ENCODE measurements at regions not wholly inside any gene's neighbourhood (a gene's known extent, or its start where the extent isn't known, plus 50 kb on each side); places are given as distances from the start of the nearest gene placed in this dataset.

DNA sequence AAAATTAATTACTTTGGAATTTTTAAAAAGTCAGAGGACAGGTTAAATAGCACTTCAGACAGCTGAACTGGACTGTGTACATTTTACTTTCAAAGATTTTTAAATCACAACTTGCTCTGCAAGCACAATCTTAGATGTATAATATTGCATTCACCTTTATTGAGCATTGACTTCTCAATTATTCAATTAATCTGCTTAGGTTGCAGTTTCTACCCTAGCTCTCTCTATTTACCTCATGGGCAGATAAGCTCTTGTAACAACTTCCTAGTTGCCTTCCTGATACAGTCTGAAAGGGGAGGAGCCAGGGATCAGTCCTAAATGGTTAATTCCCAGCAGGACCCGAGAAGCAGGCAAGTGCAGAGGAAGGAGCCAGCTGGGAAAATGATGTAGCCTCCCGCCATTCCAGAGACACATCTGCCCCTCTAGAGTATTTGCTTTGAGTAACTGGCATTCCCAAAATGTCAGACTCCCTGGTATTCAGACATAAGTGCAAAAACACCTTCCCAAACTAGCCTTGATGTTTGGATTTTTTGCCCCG, 302.8 kb downstream of the GALC start:
- no TSS peak for BruUV-seq (replicated peaks)
- no peak overlapping the region for H3K4me3 ChIP-seq (replicated peaks in 1 of 3; ENCODE audit: insufficient read depth in 1 of 3, low read depth in 2 of 3, low read length in 3 of 3)
- H3K27me3 ChIP-seq (ENCODE audit: control insufficient read depth in 1 of 2, insufficient read depth in 2 of 2, low read length in 2 of 2): no peaks in the 10 kb centered on the region
- no peaks in the 10 kb centered on the region for H4K20me1 ChIP-seq (ENCODE audit: insufficient read depth, low read length)
- TF ChIP-seq, protein P1, sequence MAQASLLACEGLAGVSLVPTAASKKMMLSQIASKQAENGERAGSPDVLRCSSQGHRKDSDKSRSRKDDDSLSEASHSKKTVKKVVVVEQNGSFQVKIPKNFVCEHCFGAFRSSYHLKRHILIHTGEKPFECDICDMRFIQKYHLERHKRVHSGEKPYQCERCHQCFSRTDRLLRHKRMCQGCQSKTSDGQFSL (CRISPR knock-in tag; IDR thresholded peaks at IDR 0.05): no peak
- TF ChIP-seq MAFF (IDR thresholded peaks at IDR 0.05; ENCODE audit: low read depth, low read length): peak; percentile 84
- TF ChIP-seq SRSF9 (IDR thresholded peaks at IDR 0.05; ENCODE audit: borderline replicate concordance, insufficient read depth, low read depth, low read length, poor library complexity, severe bottlenecking): no peak
- TF ChIP-seq ZNF570 (CRISPR knock-in tag; IDR thresholded peaks at IDR 0.05; ENCODE audit: borderline replicate concordance): no peak
- no peak for TF ChIP-seq MED8 (CRISPR knock-in tag; IDR thresholded peaks at IDR 0.05; ENCODE audit: insufficient replicate concordance)
- no peak for TF ChIP-seq NFYC (CRISPR knock-in tag; IDR thresholded peaks at IDR 0.05)
- TF ChIP-seq MAFK (conservative IDR thresholded peaks at IDR 0.05 in 1 of 2, IDR thresholded peaks at IDR 0.05 in 1 of 2; ENCODE audit: low read length in 2 of 2): peak; percentile 76 to 90
- TF ChIP-seq ZNF3 (CRISPR knock-in tag; IDR thresholded peaks at IDR 0.05): no peak
- no peak for TF ChIP-seq STAG1 (CRISPR knock-in tag; IDR thresholded peaks at IDR 0.05)
- no peaks in the 10 kb centered on the region for H3K4me1 ChIP-seq (ENCODE audit: insufficient read depth, low read length)
- no peaks in the 10 kb centered on the region for H3K79me2 ChIP-seq (ENCODE audit: insufficient read depth, low read length)
- in situ Hi-C loops (cut with HindIII; ENCODE audit: extremely low pct_ligation_motif_present, low pct_unique_long_range_greater_than_20kb): no loop called here
- ChIA-PET POLR2A (no interaction called here), CTCF (ENCODE audit: low intra/inter-chr PET ratio, low total read pairs) (no interaction called here)
- H3K4me2 ChIP-seq (ENCODE audit: low read depth, low read length): no peak overlapping the region
- H2AFZ ChIP-seq (ENCODE audit: low read length): no peak overlapping the region
- H3K36me3 ChIP-seq (replicated peaks in 1 of 2; ENCODE audit: control insufficient read depth in 1 of 2, insufficient read depth in 2 of 2, low read length in 2 of 2): no peaks in the 10 kb centered on the region
- FAIRE-seq (no peak), ATAC-seq (no peak), DNase-seq (ENCODE audit: low spot score) (no peak)
- no peak overlapping the region for H3K9ac ChIP-seq (ENCODE audit: insufficient read depth, low read depth, low read length)
- intact Hi-C loops (cut with micrococcal nuclease; ENCODE audit: unreplicated experiment): no loop called here
- no peaks in the 10 kb centered on the region for H3K9me3 ChIP-seq (ENCODE audit: low read length)
- WGBS (ENCODE audit: low lambda C conversion rate): 0% methylated on average over 3 of the region's 3 CpGs
- no peak overlapping the region for H3K27ac ChIP-seq (ENCODE audit: extremely low read length, insufficient read depth, low read length)

DNA sequence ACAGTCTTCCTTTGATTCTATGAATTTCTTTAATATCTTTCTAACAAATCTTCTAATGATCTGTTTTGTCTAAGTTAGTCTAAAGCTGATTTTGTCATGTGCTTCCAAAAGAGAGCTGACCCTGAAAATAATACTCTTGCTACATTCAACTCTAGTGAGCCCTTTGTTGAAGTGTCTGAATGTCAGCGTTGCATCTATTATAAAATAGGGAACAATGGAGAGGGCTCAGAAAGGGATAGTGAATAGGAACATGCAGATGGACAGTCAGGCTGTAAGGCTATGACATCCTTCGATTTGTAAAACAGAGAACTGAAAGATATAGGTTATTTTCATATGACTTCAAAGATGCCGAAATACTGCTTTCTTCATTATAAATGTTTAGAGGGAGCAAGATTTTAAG, 304.5 kb downstream of the GALC start:
- H3K4me2 ChIP-seq (ENCODE audit: low read depth, low read length): no peak overlapping the region
- ATAC-seq (no peak), DNase-seq (ENCODE audit: low spot score) (no peak), FAIRE-seq (no peak)
- no peaks in the 10 kb centered on the region for H3K9me3 ChIP-seq (ENCODE audit: low read length)
- WGBS (ENCODE audit: low lambda C conversion rate): 3% methylated on average over 3 of the region's 3 CpGs
- no TSS peak for BruUV-seq (replicated peaks)
- intact Hi-C loops (cut with micrococcal nuclease; ENCODE audit: unreplicated experiment) (no loop called here), in situ Hi-C loops (cut with HindIII; ENCODE audit: extremely low pct_ligation_motif_present, low pct_unique_long_range_greater_than_20kb) (no loop called here)
- H3K27ac ChIP-seq (ENCODE audit: extremely low read length, insufficient read depth, low read length): no peak overlapping the region
- H2AFZ ChIP-seq (ENCODE audit: low read length): no peak overlapping the region
- H3K4me3 ChIP-seq (replicated peaks in 1 of 3; ENCODE audit: insufficient read depth in 1 of 3, low read depth in 2 of 3, low read length in 3 of 3): no peak overlapping the region
- no peaks in the 10 kb centered on the region for H3K4me1 ChIP-seq (ENCODE audit: insufficient read depth, low read length)
- H3K36me3 ChIP-seq (replicated peaks in 1 of 2; ENCODE audit: control insufficient read depth in 1 of 2, insufficient read depth in 2 of 2, low read length in 2 of 2): no peaks in the 10 kb centered on the region
- no peak overlapping the region for H3K9ac ChIP-seq (ENCODE audit: insufficient read depth, low read depth, low read length)
- no peaks in the 10 kb centered on the region for H3K27me3 ChIP-seq (ENCODE audit: control insufficient read depth in 1 of 2, insufficient read depth in 2 of 2, low read length in 2 of 2)
- H4K20me1 ChIP-seq (ENCODE audit: insufficient read depth, low read length): no peaks in the 10 kb centered on the region
- CTCF ChIA-PET (ENCODE audit: low intra/inter-chr PET ratio, low total read pairs): no interaction called here
- no peaks in the 10 kb centered on the region for H3K79me2 ChIP-seq (ENCODE audit: insufficient read depth, low read length)
- POLR2A ChIA-PET: no interaction called here
- TF ChIP-seq ZSCAN12 (CRISPR knock-in tag; IDR thresholded peaks at IDR 0.05) (no peak), KDM4B (CRISPR knock-in tag; IDR thresholded peaks at IDR 0.05) (no peak), TOPORS (CRISPR knock-in tag; IDR thresholded peaks at IDR 0.05) (no peak), XRCC5 (optimal IDR thresholded peaks at IDR 0.05; ENCODE audit: low read length) (no peak), ZNF720 (CRISPR knock-in tag; IDR thresholded peaks at IDR 0.05) (no peak), TCF12 (IDR thresholded peaks at IDR 0.05) (no peak), TCF12 (CRISPR knock-in tag; IDR thresholded peaks at IDR 0.05) (no peak), ZNF572 (CRISPR knock-in tag; IDR thresholded peaks at IDR 0.05) (no peak), ZNF772 (CRISPR knock-in tag; IDR thresholded peaks at IDR 0.05) (no peak), MEIS1 (CRISPR knock-in tag; IDR thresholded peaks at IDR 0.05; ENCODE audit: borderline replicate concordance) (no peak)
- TF ChIP-seq, protein P2, sequence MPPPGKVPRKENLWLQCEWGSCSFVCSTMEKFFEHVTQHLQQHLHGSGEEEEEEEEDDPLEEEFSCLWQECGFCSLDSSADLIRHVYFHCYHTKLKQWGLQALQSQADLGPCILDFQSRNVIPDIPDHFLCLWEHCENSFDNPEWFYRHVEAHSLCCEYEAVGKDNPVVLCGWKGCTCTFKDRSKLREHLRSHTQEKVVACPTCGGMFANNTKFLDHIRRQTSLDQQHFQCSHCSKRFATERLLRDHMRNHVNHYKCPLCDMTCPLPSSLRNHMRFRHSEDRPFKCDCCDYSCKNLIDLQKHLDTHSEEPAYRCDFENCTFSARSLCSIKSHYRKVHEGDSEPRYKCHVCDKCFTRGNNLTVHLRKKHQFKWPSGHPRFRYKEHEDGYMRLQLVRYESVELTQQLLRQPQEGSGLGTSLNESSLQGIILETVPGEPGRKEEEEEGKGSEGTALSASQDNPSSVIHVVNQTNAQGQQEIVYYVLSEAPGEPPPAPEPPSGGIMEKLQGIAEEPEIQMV (CRISPR knock-in tag; IDR thresholded peaks at IDR 0.05; ENCODE audit: low read depth): no peak
